Osteocyte (in vitro differentiated cells): ENCODE measurements at regions not wholly inside any gene's neighbourhood (a gene's known extent, or its start where the extent isn't known, plus 50 kb on each side); places are given as distances from the start of the nearest gene placed in this dataset.

Experiments
- DNase-seq: peaks from one replicate; pipeline ENCODE4 v3.0.0; 2021; ENCODE audit warnings: mixed read lengths; ENCODE audit not compliant: unreplicated experiment; ENCODE audit errors: extremely low spot score
- H3K27ac Mint-ChIP-seq: one replicate; pipeline ENCODE4 v1.8.0; 2021; ENCODE audit warnings: mild to moderate bottlenecking, mixed read lengths; ENCODE audit not compliant: unreplicated experiment
- H3K27me3 Mint-ChIP-seq: one replicate; pipeline ENCODE4 v1.8.0; 2021; ENCODE audit warnings: mixed read lengths; ENCODE audit not compliant: unreplicated experiment
- H3K36me3 Mint-ChIP-seq: one replicate; pipeline ENCODE4 v1.8.0; 2021; ENCODE audit warnings: mixed read lengths; ENCODE audit not compliant: unreplicated experiment
- H3K4me1 Mint-ChIP-seq: one replicate; pipeline ENCODE4 v1.8.0; 2021; ENCODE audit warnings: mixed read lengths; ENCODE audit not compliant: unreplicated experiment
- H3K4me3 Mint-ChIP-seq: one replicate; pipeline ENCODE4 v1.8.0; 2021; ENCODE audit warnings: mild to moderate bottlenecking, moderate library complexity, mixed read lengths; ENCODE audit not compliant: unreplicated experiment
- H3K9me3 Mint-ChIP-seq: one replicate; pipeline ENCODE4 v1.8.0; 2021; ENCODE audit warnings: mixed read lengths; ENCODE audit not compliant: unreplicated experiment
- TF ChIP-seq, protein P1 (sequence below): fragments of 200-600 bp; sonication (generic); IDR thresholded peaks from 2 replicates; pipeline ENCODE4 v1.5.0; 2021; ENCODE audit warnings: antibody characterized with exemption, mild to moderate bottlenecking, moderate library complexity

DNA sequence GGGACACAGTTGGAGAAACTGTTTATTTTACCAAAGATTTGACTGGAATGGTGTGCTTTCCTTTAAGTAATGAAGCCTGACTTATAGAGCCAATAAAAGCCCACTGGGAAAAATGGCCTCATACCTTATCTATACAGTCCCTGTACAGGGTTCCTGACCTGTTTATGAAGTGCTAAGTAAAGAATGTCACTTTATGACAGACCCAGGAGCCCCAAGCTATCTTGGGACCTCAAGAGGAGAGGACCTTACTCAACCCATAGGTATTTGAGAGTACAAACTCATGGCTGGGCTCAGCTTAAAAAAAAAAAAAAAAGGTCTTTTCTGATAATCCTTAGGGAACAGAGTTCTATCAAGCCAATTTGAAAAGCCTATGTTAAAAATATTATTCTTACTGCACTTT lies 1389.3 kb downstream of the RAPGEF2 start:
- Mint-ChIP-seq H3K4me3 (no peak overlapping the region), H3K27me3 (peaks cover 7% of the 10 kb centered on the region), H3K27ac (no peak overlapping the region), H3K9me3 (no peaks in the 10 kb centered on the region), H3K36me3 (no peaks in the 10 kb centered on the region), H3K4me1 (no peaks in the 10 kb centered on the region)
- DNase-seq, result no peak
- TF ChIP-seq, protein P1, sequence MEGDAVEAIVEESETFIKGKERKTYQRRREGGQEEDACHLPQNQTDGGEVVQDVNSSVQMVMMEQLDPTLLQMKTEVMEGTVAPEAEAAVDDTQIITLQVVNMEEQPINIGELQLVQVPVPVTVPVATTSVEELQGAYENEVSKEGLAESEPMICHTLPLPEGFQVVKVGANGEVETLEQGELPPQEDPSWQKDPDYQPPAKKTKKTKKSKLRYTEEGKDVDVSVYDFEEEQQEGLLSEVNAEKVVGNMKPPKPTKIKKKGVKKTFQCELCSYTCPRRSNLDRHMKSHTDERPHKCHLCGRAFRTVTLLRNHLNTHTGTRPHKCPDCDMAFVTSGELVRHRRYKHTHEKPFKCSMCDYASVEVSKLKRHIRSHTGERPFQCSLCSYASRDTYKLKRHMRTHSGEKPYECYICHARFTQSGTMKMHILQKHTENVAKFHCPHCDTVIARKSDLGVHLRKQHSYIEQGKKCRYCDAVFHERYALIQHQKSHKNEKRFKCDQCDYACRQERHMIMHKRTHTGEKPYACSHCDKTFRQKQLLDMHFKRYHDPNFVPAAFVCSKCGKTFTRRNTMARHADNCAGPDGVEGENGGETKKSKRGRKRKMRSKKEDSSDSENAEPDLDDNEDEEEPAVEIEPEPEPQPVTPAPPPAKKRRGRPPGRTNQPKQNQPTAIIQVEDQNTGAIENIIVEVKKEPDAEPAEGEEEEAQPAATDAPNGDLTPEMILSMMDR, result no peak

- TF ChIP-seq, protein P1, result no peak
- DNase-seq, result no peak
- H3K27me3 Mint-ChIP-seq, result peaks cover 7% of the 10 kb centered on the region
- H3K27ac Mint-ChIP-seq, result no peak overlapping the region
- no peaks in the 10 kb centered on the region for H3K36me3 Mint-ChIP-seq
- no peak overlapping the region for H3K4me3 Mint-ChIP-seq
- H3K9me3 Mint-ChIP-seq, result no peaks in the 10 kb centered on the region
- no peaks in the 10 kb centered on the region for H3K4me1 Mint-ChIP-seq
These were observed 1390.3 kb downstream of the RAPGEF2 start for GRCh38 chr4:160493206-160493605.

DNA sequence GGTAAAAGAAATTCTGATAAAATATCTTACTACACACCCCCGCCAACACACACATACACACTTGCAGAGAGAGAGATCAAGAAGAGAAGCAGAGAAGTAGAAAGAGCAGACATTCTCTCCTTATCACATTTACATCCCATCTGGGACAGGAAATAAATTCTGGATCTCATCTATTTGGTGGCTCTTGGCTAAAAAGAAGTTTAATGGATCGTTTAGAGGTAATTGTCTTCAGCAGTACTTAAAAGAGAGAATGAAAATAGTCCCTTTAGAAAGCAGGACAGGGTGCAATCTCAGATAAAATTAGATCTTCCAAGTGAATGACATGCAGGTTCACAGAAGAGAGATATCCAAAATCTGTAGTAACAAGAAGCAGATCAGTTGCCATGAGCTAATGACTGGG lies 1392.5 kb downstream of the RAPGEF2 start:
- TF ChIP-seq, protein P1, result no peak
- DNase-seq, result no peak
- Mint-ChIP-seq H3K36me3 (no peaks in the 10 kb centered on the region), H3K9me3 (no peaks in the 10 kb centered on the region), H3K4me3 (no peak overlapping the region), H3K27ac (no peak overlapping the region), H3K27me3 (peaks cover 10% of the 10 kb centered on the region), H3K4me1 (no peaks in the 10 kb centered on the region)

DNA sequence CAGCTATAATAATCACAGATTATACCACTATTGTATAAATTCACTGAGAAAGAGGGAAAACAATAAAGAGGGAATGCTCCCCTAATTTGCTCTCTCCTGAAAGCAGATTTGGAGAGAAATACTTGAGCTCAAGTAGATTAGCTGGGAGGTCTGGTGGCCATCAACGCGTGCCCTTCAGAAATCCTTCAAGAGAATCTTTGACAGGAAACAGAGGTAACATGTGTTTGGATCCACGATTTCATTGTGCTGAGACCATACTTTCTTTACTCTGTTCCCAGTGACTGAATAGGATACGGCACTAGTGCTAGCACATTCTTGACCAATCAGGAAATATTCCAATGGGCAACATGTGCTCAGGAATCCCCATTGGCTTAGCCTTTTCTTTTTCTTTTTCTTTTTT lies 1395.3 kb downstream of the RAPGEF2 start:
- TF ChIP-seq, protein P1, result no peak
- H3K27ac Mint-ChIP-seq, result no peak overlapping the region
- no peaks in the 10 kb centered on the region for H3K4me1 Mint-ChIP-seq
- H3K27me3 Mint-ChIP-seq, result peaks cover 13% of the 10 kb centered on the region
- H3K9me3 Mint-ChIP-seq, result peaks cover 5% of the 10 kb centered on the region
- H3K36me3 Mint-ChIP-seq, result no peaks in the 10 kb centered on the region
- DNase-seq, result no peak
- no peak overlapping the region for H3K4me3 Mint-ChIP-seq

GRCh38 chr4:160505724-160506123 lies 1402.8 kb downstream of the RAPGEF2 start:
- TF ChIP-seq, protein P1, result no peak
- DNase-seq, result no peak
- peaks cover 5% of the 10 kb centered on the region for H3K9me3 Mint-ChIP-seq
- no peak overlapping the region for H3K4me3 Mint-ChIP-seq
- H3K27ac Mint-ChIP-seq, result no peak overlapping the region
- H3K36me3 Mint-ChIP-seq, result no peaks in the 10 kb centered on the region
- H3K4me1 Mint-ChIP-seq, result no peaks in the 10 kb centered on the region
- peaks cover 4% of the 10 kb centered on the region for H3K27me3 Mint-ChIP-seq
